HCT116 (cell line): ENCODE measurements at regions not wholly inside any gene's neighbourhood (a gene's known extent, or its start where the extent isn't known, plus 50 kb on each side); places are given as distances from the start of the nearest gene placed in this dataset.

ENCODE experiments used
- ATAC-seq: fragments of 200-7000 bp; cut with Tn5 transposase; 2 replicates; pipeline ENCODE4 v1.9.1; 2020; ENCODE audit warnings: mild to moderate bottlenecking, moderate library complexity
- BruUV-seq: library from RNA; stranded (reverse); fragments of 400-500 nt; replicated peaks from 2 replicates; lab custom pipeline; 2021; lab: Mats Ljungman, UMichigan
- CTCF ChIA-PET: fragments of 300-600 bp; sonication (Branson Sonifier 250); formaldehyde crosslinking; loops from one replicate; lab custom pipeline; 2021; ENCODE audit warnings: antibody characterized with exemption; lab: Charles Lee
- POLR2A ChIA-PET: fragments of 300-600, 350-600 bp; sonication (Branson Sonifier 250); formaldehyde crosslinking; loops from one replicate; lab custom pipeline; 2021; ENCODE audit warnings: antibody characterized with exemption; lab: Charles Lee
- RAD21 ChIA-PET, 2 experiments: fragments of 300-600 bp; sonication (Branson Sonifier 250); formaldehyde crosslinking; loops; one replicate each; lab custom pipeline; 2023; ENCODE audit warnings: low total read pairs in 2 of 2; ENCODE audit not compliant: uncharacterized antibody in 2 of 2, unreplicated experiment in 2 of 2, low non-redundant PET in 1 of 2; lab: Charles Lee
- DNase-seq: peaks from one replicate; pipeline ENCODE4 v3.0.0-alpha.2; 2010; ENCODE audit warnings: low read depth, low spot score
- H2AFZ ChIP-seq: fragments of 200-600 bp; shearing (Covaris generic), sonication (generic); 2 replicates; pipeline ENCODE4 v1.6.1; 2017; ENCODE audit warnings: low read depth, mixed run types, mixed read lengths, antibody characterized with exemption, low read length; ENCODE audit not compliant: poor library complexity, severe bottlenecking
- H3K27ac ChIP-seq: 2 replicates; pipeline ENCODE4 v1.5.1; 2012; ENCODE audit warnings: low read depth, low read length
- H3K27me3 ChIP-seq: fragments of 200-600 bp; sonication (generic); 2 replicates; pipeline ENCODE4 v1.6.1; 2016; ENCODE audit warnings: mixed run types, low read length, mixed read lengths; ENCODE audit not compliant: insufficient read depth
- H3K36me3 ChIP-seq, 2 experiments: fragments of 200-500 bp in 1 of 2; fragments of 200-600 bp in 1 of 2; sonication (Bioruptor generic) in 1 of 2; sonication (generic) in 1 of 2; 2 replicates each; pipeline versions ENCODE4 v1.5.1 to v1.6.1; 2014 to 2016; ENCODE audit warnings: low read length in 2 of 2, inconsistent platforms in 1 of 2, mixed read lengths in 1 of 2, mixed run types in 1 of 2; ENCODE audit not compliant: insufficient read depth in 2 of 2, control insufficient read depth in 1 of 2
- H3K4me1 ChIP-seq, 2 experiments: fragments of 200-600 bp in 1 of 2; sonication (generic) in 1 of 2; 2 replicates each; pipeline versions ENCODE4 v1.5.1 to v1.6.1; 2012 to 2017; ENCODE audit warnings: low read length in 2 of 2, inconsistent platforms in 1 of 2, mild to moderate bottlenecking in 1 of 2, mixed read lengths in 1 of 2, mixed run types in 1 of 2, moderate library complexity in 1 of 2; ENCODE audit not compliant: insufficient read depth in 2 of 2, control insufficient read depth in 1 of 2
- H3K4me2 ChIP-seq: fragments of 200-600 bp; sonication (generic); 2 replicates; pipeline ENCODE4 v1.6.1; 2017; ENCODE audit warnings: mixed run types, low read length, mixed read lengths
- H3K4me3 ChIP-seq, 2 experiments: fragments of 200-600 bp in 1 of 2; sonication (generic) in 1 of 2; replicated peaks in 1 of 2; 2 replicates each; pipeline ENCODE4 v1.5.1; 2011 to 2016; ENCODE audit warnings: low read length in 2 of 2, control low read depth in 1 of 2, low read depth in 1 of 2, mild to moderate bottlenecking in 1 of 2, mixed read lengths in 1 of 2, mixed run types in 1 of 2
- H3K79me2 ChIP-seq: fragments of 200-600 bp; sonication (generic); 2 replicates; pipeline ENCODE4 v1.6.1; 2017; ENCODE audit warnings: mild to moderate bottlenecking, mixed run types, low read length, moderate library complexity, mixed read lengths; ENCODE audit not compliant: insufficient read depth
- H3K9ac ChIP-seq: fragments of 200-600 bp; sonication (generic); 2 replicates; pipeline ENCODE4 v1.6.1; 2016; ENCODE audit warnings: low read length, mixed read lengths
- H3K9me2 ChIP-seq: fragments of 200-600 bp; sonication (generic), shearing (Covaris generic); 2 replicates; pipeline ENCODE4 v1.6.1; 2017; ENCODE audit warnings: mixed run types, mild to moderate bottlenecking, moderate library complexity; ENCODE audit not compliant: insufficient read depth
- H3K9me3 ChIP-seq, 2 experiments: fragments of 200-500 bp in 1 of 2; fragments of 200-600 bp in 1 of 2; sonication (Bioruptor generic) in 1 of 2; sonication (generic) in 1 of 2; 2 replicates each; pipeline ENCODE4 v1.6.1; 2014 to 2017; ENCODE audit warnings: low read length in 2 of 2, mixed read lengths in 2 of 2, inconsistent platforms in 1 of 2, low read depth in 1 of 2, mild to moderate bottlenecking in 1 of 2, mixed run types in 1 of 2, moderate library complexity in 1 of 2; ENCODE audit not compliant: control insufficient read depth in 1 of 2, insufficient read depth in 1 of 2
- H4K20me1 ChIP-seq: fragments of 200-600 bp; sonication (generic), shearing (Covaris generic); 2 replicates; pipeline ENCODE4 v1.6.1; 2017; ENCODE audit warnings: mixed run types, mild to moderate bottlenecking, moderate library complexity; ENCODE audit not compliant: insufficient read depth
- CBX3 ChIP-seq: IDR thresholded peaks from 2 replicates; pipeline ENCODE4 v1.6.1; 2012; ENCODE audit warnings: low read depth
- EGR1 ChIP-seq: IDR thresholded peaks from 2 replicates; pipeline ENCODE4 v1.6.1; 2012; ENCODE audit warnings: low read depth
- ELF1 ChIP-seq: IDR thresholded peaks from 2 replicates; pipeline ENCODE4 v1.6.1; 2012; ENCODE audit warnings: low read depth, borderline replicate concordance
- EZH2phosphoT487 ChIP-seq: fragments of 200-600 bp; IDR thresholded peaks from 2 replicates; pipeline ENCODE4 v1.6.1; 2018; ENCODE audit warnings: antibody characterized with exemption, borderline replicate concordance
- FOSL1 ChIP-seq: IDR thresholded peaks from 2 replicates; pipeline ENCODE4 v1.6.1; 2012; ENCODE audit warnings: low read depth
- JUND ChIP-seq: IDR thresholded peaks from 2 replicates; pipeline ENCODE4 v1.6.1; 2012
- RAD21 ChIP-seq: IDR thresholded peaks from 2 replicates; pipeline ENCODE4 v1.6.1; 2012; ENCODE audit warnings: low read depth, mild to moderate bottlenecking
- SIN3A ChIP-seq: IDR thresholded peaks from 2 replicates; pipeline ENCODE4 v1.6.1; 2012; ENCODE audit warnings: low read depth
- SRF ChIP-seq: IDR thresholded peaks from 2 replicates; pipeline ENCODE4 v1.6.1; 2012; ENCODE audit warnings: low read depth
- TCF7L2 ChIP-seq: IDR thresholded peaks from 2 replicates; pipeline ENCODE4 v1.7.0; 2011; ENCODE audit warnings: borderline replicate concordance, inconsistent platforms; ENCODE audit not compliant: insufficient read depth, insufficient read length; ENCODE audit errors: extremely low read depth
- ZFX ChIP-seq: fragments of 450-650 bp; IDR thresholded peaks from 2 replicates; pipeline ENCODE4 v1.6.1; 2017
- ZNF274 ChIP-seq: fragments of 200-500 bp; sonication (Bioruptor generic); IDR thresholded peaks from 2 replicates; pipeline ENCODE4 v1.6.1; 2014; ENCODE audit warnings: mild to moderate bottlenecking, low read depth, low read length, inconsistent platforms
- intact Hi-C: fragments of 100-400 bp; cut with micrococcal nuclease; formaldehyde crosslinking; loops from 2 replicates; pipeline ENCODE4 v1.10.0; 2022
- TF ChIP-seq, protein P1 (sequence below): IDR thresholded peaks from 2 replicates; pipeline ENCODE4 v1.6.1; 2012
- TF ChIP-seq, protein P2 (sequence below): IDR thresholded peaks from 2 replicates; pipeline ENCODE4 v1.6.1; 2011; ENCODE audit warnings: mild to moderate bottlenecking, low read length, moderate library complexity; ENCODE audit not compliant: insufficient replicate concordance; ENCODE audit errors: extremely low read depth
- TF ChIP-seq, protein P3 (sequence below): IDR thresholded peaks from 2 replicates; pipeline ENCODE4 v1.6.1; 2012; ENCODE audit warnings: low read depth

DNA sequence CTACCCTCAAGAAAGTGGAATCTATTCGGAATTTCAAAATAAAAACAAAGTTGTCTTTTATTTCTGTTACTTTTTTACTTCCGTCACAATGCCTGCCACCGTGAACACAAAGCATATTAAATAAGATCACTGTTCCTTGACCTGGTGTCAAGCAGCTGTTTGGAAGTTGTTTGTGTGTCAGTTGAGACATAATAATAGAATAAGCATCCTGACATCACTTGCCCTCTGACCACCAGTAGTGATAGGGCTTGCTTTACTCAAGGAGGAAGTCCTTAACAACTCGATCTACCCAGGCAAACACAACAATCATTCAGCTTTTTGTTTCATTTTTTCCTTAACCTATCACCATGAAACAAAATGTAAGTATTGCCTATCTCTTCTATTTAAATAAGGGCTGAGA, 454.4 kb upstream of the RASGRP1 start:
- Histone ChIP-seq H3K4me2 (no peak overlapping the region), H3K4me1 (no peaks in the 10 kb centered on the region), H3K79me2 (no peaks in the 10 kb centered on the region), H3K4me3 (no peak overlapping the region), H3K27ac (no peak overlapping the region), H3K9me2 (no peaks in the 10 kb centered on the region), H2AFZ (no peak overlapping the region), H3K27me3 (peaks cover 32% of the 10 kb centered on the region), H4K20me1 (no peaks in the 10 kb centered on the region), H3K9ac (no peak overlapping the region), H3K9me3 (no peaks in the 10 kb centered on the region), H3K36me3 (no peaks in the 10 kb centered on the region)
- intact Hi-C loops = no loop called here
- TF ChIP-seq SIN3A = no peak
- TF ChIP-seq, protein P1, sequence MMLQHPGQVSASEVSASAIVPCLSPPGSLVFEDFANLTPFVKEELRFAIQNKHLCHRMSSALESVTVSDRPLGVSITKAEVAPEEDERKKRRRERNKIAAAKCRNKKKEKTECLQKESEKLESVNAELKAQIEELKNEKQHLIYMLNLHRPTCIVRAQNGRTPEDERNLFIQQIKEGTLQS = no peak
- TF ChIP-seq EZH2phosphoT487 = no peak
- no peak for TF ChIP-seq EGR1
- TF ChIP-seq, protein P2, sequence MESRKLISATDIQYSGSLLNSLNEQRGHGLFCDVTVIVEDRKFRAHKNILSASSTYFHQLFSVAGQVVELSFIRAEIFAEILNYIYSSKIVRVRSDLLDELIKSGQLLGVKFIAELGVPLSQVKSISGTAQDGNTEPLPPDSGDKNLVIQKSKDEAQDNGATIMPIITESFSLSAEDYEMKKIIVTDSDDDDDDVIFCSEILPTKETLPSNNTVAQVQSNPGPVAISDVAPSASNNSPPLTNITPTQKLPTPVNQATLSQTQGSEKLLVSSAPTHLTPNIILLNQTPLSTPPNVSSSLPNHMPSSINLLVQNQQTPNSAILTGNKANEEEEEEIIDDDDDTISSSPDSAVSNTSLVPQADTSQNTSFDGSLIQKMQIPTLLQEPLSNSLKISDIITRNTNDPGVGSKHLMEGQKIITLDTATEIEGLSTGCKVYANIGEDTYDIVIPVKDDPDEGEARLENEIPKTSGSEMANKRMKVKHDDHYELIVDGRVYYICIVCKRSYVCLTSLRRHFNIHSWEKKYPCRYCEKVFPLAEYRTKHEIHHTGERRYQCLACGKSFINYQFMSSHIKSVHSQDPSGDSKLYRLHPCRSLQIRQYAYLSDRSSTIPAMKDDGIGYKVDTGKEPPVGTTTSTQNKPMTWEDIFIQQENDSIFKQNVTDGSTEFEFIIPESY = no peak
- TF ChIP-seq ZFX = no peak
- no peak for TF ChIP-seq JUND
- no peak for TF ChIP-seq RAD21
- no peak for TF ChIP-seq SRF
- no peak for TF ChIP-seq ZNF274
- POLR2A ChIA-PET = no interaction called here
- RAD21 ChIA-PET = no interaction called here
- CTCF ChIA-PET = no interaction called here
- DNase-seq (no peak), ATAC-seq (no peak)
- BruUV-seq = no TSS peak

DNA sequence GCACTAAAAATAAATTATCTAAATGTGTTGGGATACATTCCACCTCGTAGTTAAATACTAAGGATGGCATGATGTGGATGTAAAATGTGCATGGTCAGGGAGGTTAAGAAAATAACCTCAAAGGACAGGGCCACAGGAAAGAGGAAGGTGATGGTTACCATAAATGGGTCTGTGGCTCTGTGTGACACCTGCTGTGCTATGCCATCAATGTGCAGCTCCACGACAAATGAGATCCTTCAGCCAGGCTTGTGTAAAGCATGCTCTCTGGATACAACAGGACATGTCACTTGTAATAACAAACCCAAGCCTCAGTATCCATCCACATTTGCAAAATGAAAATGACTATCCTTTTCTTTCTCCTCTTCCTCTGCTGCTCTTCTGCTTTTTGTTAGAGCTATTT, 456.7 kb upstream of the RASGRP1 start:
- no peak overlapping the region for H2AFZ ChIP-seq
- CTCF ChIA-PET = no interaction called here
- BruUV-seq = no TSS peak
- ATAC-seq (no peak), DNase-seq (no peak)
- POLR2A ChIA-PET = no interaction called here
- H3K9me3 ChIP-seq = no peaks in the 10 kb centered on the region
- H3K9ac ChIP-seq = no peak overlapping the region
- no peak overlapping the region for H3K4me2 ChIP-seq
- H3K4me1 ChIP-seq = no peaks in the 10 kb centered on the region
- H4K20me1 ChIP-seq = no peaks in the 10 kb centered on the region
- H3K9me2 ChIP-seq = no peaks in the 10 kb centered on the region
- RAD21 ChIA-PET = no interaction called here
- no peaks in the 10 kb centered on the region for H3K36me3 ChIP-seq
- intact Hi-C loops = no loop called here
- peaks cover 35% of the 10 kb centered on the region for H3K27me3 ChIP-seq
- no peaks in the 10 kb centered on the region for H3K79me2 ChIP-seq
- no peak overlapping the region for H3K4me3 ChIP-seq
- no peak overlapping the region for H3K27ac ChIP-seq
- TF ChIP-seq TCF7L2 = no peak
- no peak for TF ChIP-seq ZFX
- no peak for TF ChIP-seq FOSL1
- no peak for TF ChIP-seq ELF1
- TF ChIP-seq, protein P1 = no peak
- no peak for TF ChIP-seq CBX3
- no peak for TF ChIP-seq SRF
- TF ChIP-seq, protein P3, sequence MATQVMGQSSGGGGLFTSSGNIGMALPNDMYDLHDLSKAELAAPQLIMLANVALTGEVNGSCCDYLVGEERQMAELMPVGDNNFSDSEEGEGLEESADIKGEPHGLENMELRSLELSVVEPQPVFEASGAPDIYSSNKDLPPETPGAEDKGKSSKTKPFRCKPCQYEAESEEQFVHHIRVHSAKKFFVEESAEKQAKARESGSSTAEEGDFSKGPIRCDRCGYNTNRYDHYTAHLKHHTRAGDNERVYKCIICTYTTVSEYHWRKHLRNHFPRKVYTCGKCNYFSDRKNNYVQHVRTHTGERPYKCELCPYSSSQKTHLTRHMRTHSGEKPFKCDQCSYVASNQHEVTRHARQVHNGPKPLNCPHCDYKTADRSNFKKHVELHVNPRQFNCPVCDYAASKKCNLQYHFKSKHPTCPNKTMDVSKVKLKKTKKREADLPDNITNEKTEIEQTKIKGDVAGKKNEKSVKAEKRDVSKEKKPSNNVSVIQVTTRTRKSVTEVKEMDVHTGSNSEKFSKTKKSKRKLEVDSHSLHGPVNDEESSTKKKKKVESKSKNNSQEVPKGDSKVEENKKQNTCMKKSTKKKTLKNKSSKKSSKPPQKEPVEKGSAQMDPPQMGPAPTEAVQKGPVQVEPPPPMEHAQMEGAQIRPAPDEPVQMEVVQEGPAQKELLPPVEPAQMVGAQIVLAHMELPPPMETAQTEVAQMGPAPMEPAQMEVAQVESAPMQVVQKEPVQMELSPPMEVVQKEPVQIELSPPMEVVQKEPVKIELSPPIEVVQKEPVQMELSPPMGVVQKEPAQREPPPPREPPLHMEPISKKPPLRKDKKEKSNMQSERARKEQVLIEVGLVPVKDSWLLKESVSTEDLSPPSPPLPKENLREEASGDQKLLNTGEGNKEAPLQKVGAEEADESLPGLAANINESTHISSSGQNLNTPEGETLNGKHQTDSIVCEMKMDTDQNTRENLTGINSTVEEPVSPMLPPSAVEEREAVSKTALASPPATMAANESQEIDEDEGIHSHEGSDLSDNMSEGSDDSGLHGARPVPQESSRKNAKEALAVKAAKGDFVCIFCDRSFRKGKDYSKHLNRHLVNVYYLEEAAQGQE = no peak
